CD4-positive, alpha-beta memory T cell (primary cell): ENCODE measurements at regions not wholly inside any gene's neighbourhood (a gene's known extent, or its start where the extent isn't known, plus 50 kb on each side); places are given as distances from the start of the nearest gene placed in this dataset.

ENCODE experiments used
- CTCF ChIA-PET: fragments of 350-600 bp; sonication (Branson Sonifier 250); formaldehyde crosslinking; loops from one replicate; lab custom pipeline; 2021; ENCODE audit warnings: inconsistent platforms; ENCODE audit not compliant: partially characterized antibody; lab: Charles Lee
- POLR2A ChIA-PET: fragments of 350-600 bp; sonication (Branson Sonifier 250); formaldehyde crosslinking; loops from one replicate; lab custom pipeline; 2021; ENCODE audit not compliant: partially characterized antibody; lab: Charles Lee
- DNase-seq, 5 donors: peaks; one replicate each; pipeline versions ENCODE4 v3.0.0 to v3.0.0-alpha.2; 2020 to 2022; ENCODE audit warnings: mixed read lengths in 1 of 5
- H3K27ac ChIP-seq: one replicate; pipeline ENCODE4 v1.7.0; 2013; ENCODE audit warnings: low read depth, low read length
- H3K27me3 ChIP-seq: 2 replicates; pipeline ENCODE4 v1.7.0; 2013; ENCODE audit warnings: mild to moderate bottlenecking, low read length, moderate library complexity; ENCODE audit not compliant: insufficient read depth
- H3K36me3 ChIP-seq: 2 replicates; pipeline ENCODE4 v1.7.0; 2013; ENCODE audit warnings: mild to moderate bottlenecking, low read length, moderate library complexity; ENCODE audit not compliant: insufficient read depth
- H3K4me1 ChIP-seq: 2 replicates; pipeline ENCODE4 v1.7.0; 2013; ENCODE audit warnings: mild to moderate bottlenecking, low read length, moderate library complexity; ENCODE audit not compliant: insufficient read depth
- H3K4me3 ChIP-seq, 2 donors: one replicate each; pipeline ENCODE4 v1.7.0; 2013; ENCODE audit warnings: low read length in 2 of 2, mild to moderate bottlenecking in 1 of 2
- H3K9me3 ChIP-seq, 2 donors: one replicate each; pipeline ENCODE4 v1.7.0; 2013; ENCODE audit warnings: low read length in 2 of 2, control low read depth in 1 of 2; ENCODE audit not compliant: control insufficient read depth in 1 of 2
- H3K27ac Mint-ChIP-seq, 7 donors: one replicate each; pipeline ENCODE4 v1.8.0; 2020 to 2021; ENCODE audit warnings: mixed read lengths in 7 of 7, mild to moderate bottlenecking in 6 of 7, inconsistent platforms in 3 of 7, moderate library complexity in 3 of 7
- H3K27me3 Mint-ChIP-seq, 2 donors: one replicate each; pipeline ENCODE4 v1.8.0; 2020 to 2021; ENCODE audit warnings: mixed read lengths in 2 of 2
- H3K36me3 Mint-ChIP-seq, 2 donors: one replicate each; pipeline ENCODE4 v1.8.0; 2020 to 2021; ENCODE audit warnings: mixed read lengths in 2 of 2, inconsistent platforms in 1 of 2, mild to moderate bottlenecking in 1 of 2
- H3K4me1 Mint-ChIP-seq, 4 donors: one replicate each; pipeline ENCODE4 v1.8.0; 2020 to 2021; ENCODE audit warnings: mixed read lengths in 4 of 4, mild to moderate bottlenecking in 1 of 4
- H3K4me3 Mint-ChIP-seq, 8 donors: one replicate each; pipeline ENCODE4 v1.8.0; 2020 to 2021; ENCODE audit warnings: mixed read lengths in 8 of 8, mild to moderate bottlenecking in 7 of 8, moderate library complexity in 6 of 8, inconsistent platforms in 3 of 8
- H3K9me3 Mint-ChIP-seq, 8 donors: one replicate each; pipeline ENCODE4 v1.8.0; 2020 to 2021; ENCODE audit warnings: mixed read lengths in 8 of 8, mild to moderate bottlenecking in 5 of 8, inconsistent platforms in 3 of 8, moderate library complexity in 1 of 8
- intact Hi-C: fragments of 100-400 bp; cut with micrococcal nuclease; formaldehyde crosslinking; loops from one replicate; pipeline ENCODE4 v1.15.1; 2023

- no peaks in the 10 kb centered on the region for H3K36me3 Mint-ChIP-seq
- peaks cover 0 to 8% (median 3%) of the 10 kb centered on the region in 8 donors for H3K9me3 Mint-ChIP-seq
- no peak for DNase-seq
- H3K27me3 Mint-ChIP-seq: no peaks in the 10 kb centered on the region
- Histone ChIP-seq H3K36me3 (no peaks in the 10 kb centered on the region), H3K9me3 (no peaks in the 10 kb centered on the region), H3K4me1 (no peaks in the 10 kb centered on the region), H3K27ac (no peak overlapping the region), H3K4me3 (no peak overlapping the region), H3K27me3 (no peaks in the 10 kb centered on the region)
- ChIA-PET POLR2A (no interaction called here), CTCF (no interaction called here)
- no peaks in the 10 kb centered on the region for H3K4me1 Mint-ChIP-seq
- H3K27ac Mint-ChIP-seq: no peak overlapping the region
- intact Hi-C loops: no loop called here
- no peak overlapping the region for H3K4me3 Mint-ChIP-seq
Measured at GRCh38 chr4:137640156-137640837, 108.0 kb upstream of the PCDH18 start.

- no peak overlapping the region for H3K27ac ChIP-seq
- H3K36me3 ChIP-seq: no peaks in the 10 kb centered on the region
- no peak for DNase-seq
- H3K27me3 Mint-ChIP-seq: no peaks in the 10 kb centered on the region
- no peak overlapping the region for H3K4me3 Mint-ChIP-seq
- ChIA-PET POLR2A (no interaction called here), CTCF (no interaction called here)
- intact Hi-C loops: no loop called here
- no peak overlapping the region for H3K4me3 ChIP-seq
- H3K9me3 Mint-ChIP-seq: peaks cover 0 to 8% (median 3%) of the 10 kb centered on the region in 8 donors
- H3K4me1 ChIP-seq: no peaks in the 10 kb centered on the region
- no peaks in the 10 kb centered on the region for H3K36me3 Mint-ChIP-seq
- no peak overlapping the region for H3K27ac Mint-ChIP-seq
- H3K9me3 ChIP-seq: no peaks in the 10 kb centered on the region
- H3K27me3 ChIP-seq: no peaks in the 10 kb centered on the region
- H3K4me1 Mint-ChIP-seq: no peaks in the 10 kb centered on the region
Measured at GRCh38 chr4:137638934-137639333, 106.6 kb upstream of the PCDH18 start.

GRCh38 chr4:137635601-137636000 is 103.3 kb upstream of the PCDH18 start:
- no peaks in the 10 kb centered on the region for H3K27me3 ChIP-seq
- H3K9me3 ChIP-seq: no peaks in the 10 kb centered on the region
- DNase-seq: no peak
- no peak overlapping the region for H3K4me3 ChIP-seq
- H3K27me3 Mint-ChIP-seq: no peaks in the 10 kb centered on the region
- intact Hi-C loops: no loop called here
- H3K4me1 ChIP-seq: no peaks in the 10 kb centered on the region
- POLR2A ChIA-PET: no interaction called here
- H3K4me1 Mint-ChIP-seq: no peaks in the 10 kb centered on the region
- no peaks in the 10 kb centered on the region for H3K36me3 ChIP-seq
- no peak overlapping the region for H3K27ac Mint-ChIP-seq
- no peak overlapping the region for H3K4me3 Mint-ChIP-seq
- H3K36me3 Mint-ChIP-seq: no peaks in the 10 kb centered on the region
- CTCF ChIA-PET: no interaction called here
- peaks cover 0 to 13% (median 5%) of the 10 kb centered on the region in 8 donors for H3K9me3 Mint-ChIP-seq
- no peak overlapping the region for H3K27ac ChIP-seq

GRCh38 chr4:137635108-137635507 is 102.8 kb upstream of the PCDH18 start:
- H3K9me3 ChIP-seq: no peaks in the 10 kb centered on the region
- no peak overlapping the region for H3K4me3 Mint-ChIP-seq
- no peaks in the 10 kb centered on the region for H3K4me1 ChIP-seq
- H3K27ac ChIP-seq: no peak overlapping the region
- H3K27me3 ChIP-seq: no peaks in the 10 kb centered on the region
- no peak overlapping the region for H3K27ac Mint-ChIP-seq
- peaks cover 0 to 13% (median 5%) of the 10 kb centered on the region in 8 donors for H3K9me3 Mint-ChIP-seq
- POLR2A ChIA-PET: no interaction called here
- H3K4me1 Mint-ChIP-seq: no peaks in the 10 kb centered on the region
- H3K4me3 ChIP-seq: no peak overlapping the region
- no peak for DNase-seq
- intact Hi-C loops: no loop called here
- H3K36me3 Mint-ChIP-seq: no peaks in the 10 kb centered on the region
- CTCF ChIA-PET: no interaction called here
- no peaks in the 10 kb centered on the region for H3K27me3 Mint-ChIP-seq
- H3K36me3 ChIP-seq: no peaks in the 10 kb centered on the region

- ChIA-PET CTCF (no interaction called here), POLR2A (no interaction called here)
- Mint-ChIP-seq H3K4me3 (no peak overlapping the region), H3K27me3 (no peaks in the 10 kb centered on the region), H3K9me3 (peaks cover 0 to 11% (median 4%) of the 10 kb centered on the region in 8 donors), H3K36me3 (no peaks in the 10 kb centered on the region), H3K27ac (peak overlapping the region in 1 of 7 donors; percentile 24), H3K4me1 (no peaks in the 10 kb centered on the region)
- H3K4me3 ChIP-seq: no peak overlapping the region
- H3K27ac ChIP-seq: no peak overlapping the region
- no peaks in the 10 kb centered on the region for H3K36me3 ChIP-seq
- H3K4me1 ChIP-seq: no peaks in the 10 kb centered on the region
- no peak for DNase-seq
- intact Hi-C loops: no loop called here
- H3K9me3 ChIP-seq: no peaks in the 10 kb centered on the region
- no peaks in the 10 kb centered on the region for H3K27me3 ChIP-seq
Measured at GRCh38 chr4:137632842-137633241, 100.5 kb upstream of the PCDH18 start.

GRCh38 chr4:137631605-137632004 is 99.3 kb upstream of the PCDH18 start:
- intact Hi-C loops: no loop called here
- Histone ChIP-seq H3K27me3 (no peaks in the 10 kb centered on the region), H3K27ac (no peak overlapping the region), H3K9me3 (no peaks in the 10 kb centered on the region), H3K36me3 (no peaks in the 10 kb centered on the region), H3K4me3 (no peak overlapping the region), H3K4me1 (no peaks in the 10 kb centered on the region)
- DNase-seq: no peak
- CTCF ChIA-PET: no interaction called here
- Mint-ChIP-seq H3K36me3 (no peaks in the 10 kb centered on the region), H3K27ac (no peak overlapping the region), H3K4me3 (no peak overlapping the region), H3K4me1 (no peaks in the 10 kb centered on the region), H3K9me3 (peaks cover 0 to 11% (median 3%) of the 10 kb centered on the region in 8 donors), H3K27me3 (no peaks in the 10 kb centered on the region)
- POLR2A ChIA-PET: no interaction called here

- Mint-ChIP-seq H3K27ac (no peak overlapping the region), H3K27me3 (no peaks in the 10 kb centered on the region), H3K9me3 (peaks cover 0 to 11% (median 3%) of the 10 kb centered on the region in 8 donors), H3K4me3 (no peak overlapping the region), H3K36me3 (no peaks in the 10 kb centered on the region), H3K4me1 (no peaks in the 10 kb centered on the region)
- DNase-seq: no peak
- Histone ChIP-seq H3K27me3 (no peaks in the 10 kb centered on the region), H3K36me3 (no peaks in the 10 kb centered on the region), H3K9me3 (no peaks in the 10 kb centered on the region), H3K4me1 (no peaks in the 10 kb centered on the region), H3K4me3 (no peak overlapping the region), H3K27ac (no peak overlapping the region)
- intact Hi-C loops: no loop called here
- CTCF ChIA-PET: no interaction called here
- POLR2A ChIA-PET: no interaction called here
Measured at GRCh38 chr4:137630252-137630651, 98.0 kb upstream of the PCDH18 start.
